ENCODE measurements at regions not wholly inside any gene's neighbourhood (a gene's known extent, or its start where the extent isn't known, plus 50 kb on each side); places are given as distances from the start of the nearest gene placed in this dataset.
"Not testable (repeated sequence)": the region's sequence is repeated elsewhere in the genome, so short reads cannot be mapped to it uniquely, and the experiment has no call there.

DNA sequence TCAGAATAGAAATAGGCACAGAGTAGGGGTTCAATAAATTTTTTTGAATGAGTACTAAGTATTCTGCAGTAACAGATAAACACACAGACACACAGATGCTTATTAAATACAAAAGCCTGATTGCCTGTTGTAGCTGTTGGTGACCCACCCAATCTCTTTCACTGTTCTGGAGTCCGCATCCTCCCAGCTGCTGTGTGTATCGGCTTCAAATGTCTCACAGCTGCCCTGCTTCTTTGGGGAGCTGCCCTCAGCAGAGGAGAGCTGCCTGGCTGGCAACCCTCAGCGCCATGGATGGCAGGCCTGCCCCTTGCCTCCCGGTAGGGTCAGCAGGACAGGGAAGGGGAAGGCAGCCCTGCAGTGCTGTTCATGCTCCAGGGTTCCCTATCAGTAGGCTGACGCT lies 50.5 kb upstream of the PRNP start:
- no peak for DNase-seq (ENCODE audit: low read depth)
- TF ChIP-seq, protein P1, sequence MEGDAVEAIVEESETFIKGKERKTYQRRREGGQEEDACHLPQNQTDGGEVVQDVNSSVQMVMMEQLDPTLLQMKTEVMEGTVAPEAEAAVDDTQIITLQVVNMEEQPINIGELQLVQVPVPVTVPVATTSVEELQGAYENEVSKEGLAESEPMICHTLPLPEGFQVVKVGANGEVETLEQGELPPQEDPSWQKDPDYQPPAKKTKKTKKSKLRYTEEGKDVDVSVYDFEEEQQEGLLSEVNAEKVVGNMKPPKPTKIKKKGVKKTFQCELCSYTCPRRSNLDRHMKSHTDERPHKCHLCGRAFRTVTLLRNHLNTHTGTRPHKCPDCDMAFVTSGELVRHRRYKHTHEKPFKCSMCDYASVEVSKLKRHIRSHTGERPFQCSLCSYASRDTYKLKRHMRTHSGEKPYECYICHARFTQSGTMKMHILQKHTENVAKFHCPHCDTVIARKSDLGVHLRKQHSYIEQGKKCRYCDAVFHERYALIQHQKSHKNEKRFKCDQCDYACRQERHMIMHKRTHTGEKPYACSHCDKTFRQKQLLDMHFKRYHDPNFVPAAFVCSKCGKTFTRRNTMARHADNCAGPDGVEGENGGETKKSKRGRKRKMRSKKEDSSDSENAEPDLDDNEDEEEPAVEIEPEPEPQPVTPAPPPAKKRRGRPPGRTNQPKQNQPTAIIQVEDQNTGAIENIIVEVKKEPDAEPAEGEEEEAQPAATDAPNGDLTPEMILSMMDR (IDR thresholded peaks at IDR 0.05; ENCODE audit: low read depth, low read length, missing control alignments), result no peak
- no peak overlapping the region for H3K4me3 ChIP-seq (ENCODE audit: low read depth, low read length)

- TF ChIP-seq, protein P1 (IDR thresholded peaks at IDR 0.05; ENCODE audit: low read depth, low read length, missing control alignments), result no peak
- no peak for DNase-seq (ENCODE audit: low read depth)
- no peak overlapping the region for H3K4me3 ChIP-seq (ENCODE audit: low read depth, low read length)
These were observed 50.9 kb upstream of the PRNP start for GRCh38 chr20:4635342-4635741.

- TF ChIP-seq, protein P1 (IDR thresholded peaks at IDR 0.05; ENCODE audit: low read depth, low read length, missing control alignments), result no peak
- H3K4me3 ChIP-seq (ENCODE audit: low read depth, low read length), result no peak overlapping the region
- no peak for DNase-seq (ENCODE audit: low read depth)
These were observed 52.5 kb upstream of the PRNP start for GRCh38 chr20:4633780-4634179.

GRCh38 chr20:4633379-4633778 lies 52.9 kb upstream of the PRNP start:
- TF ChIP-seq, protein P1 (IDR thresholded peaks at IDR 0.05; ENCODE audit: low read depth, low read length, missing control alignments), result no peak
- no peak for DNase-seq (ENCODE audit: low read depth)
- no peak overlapping the region for H3K4me3 ChIP-seq (ENCODE audit: low read depth, low read length)

GRCh38 chr20:4632876-4633275 lies 53.4 kb upstream of the PRNP start:
- TF ChIP-seq, protein P1 (IDR thresholded peaks at IDR 0.05; ENCODE audit: low read depth, low read length, missing control alignments), result no peak
- H3K4me3 ChIP-seq (ENCODE audit: low read depth, low read length), result no peak overlapping the region
- no peak for DNase-seq (ENCODE audit: low read depth)

DNA sequence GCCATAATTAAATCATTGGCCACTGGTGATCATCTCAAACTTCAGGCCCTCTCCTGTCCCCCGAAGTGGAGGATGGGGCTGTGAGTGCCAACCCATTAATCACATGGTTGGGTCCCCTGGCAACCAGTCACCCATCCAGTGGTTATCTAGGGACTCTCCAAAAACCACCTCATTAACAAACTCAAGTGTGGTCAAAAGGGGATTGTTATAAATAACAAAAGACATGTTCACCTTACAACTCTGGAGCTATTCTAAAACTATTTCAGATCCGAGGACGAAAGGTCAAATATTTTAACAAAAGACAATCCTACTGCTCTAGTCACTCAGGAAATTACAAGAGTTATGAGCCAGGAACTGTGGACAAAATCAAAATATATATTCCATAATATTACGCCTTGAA lies 60.0 kb upstream of the PRNP start:
- TF ChIP-seq, protein P1 (IDR thresholded peaks at IDR 0.05; ENCODE audit: low read depth, low read length, missing control alignments), result no peak
- no peak overlapping the region for H3K4me3 ChIP-seq (ENCODE audit: low read depth, low read length)
- no peak for DNase-seq (ENCODE audit: low read depth)

- no peak overlapping the region for H3K4me3 ChIP-seq (ENCODE audit: low read depth, low read length)
- no peak for DNase-seq (ENCODE audit: low read depth)
- TF ChIP-seq, protein P1 (IDR thresholded peaks at IDR 0.05; ENCODE audit: low read depth, low read length, missing control alignments), result no peak
These were observed 60.6 kb upstream of the PRNP start for GRCh38 chr20:4625687-4626086.

DNA sequence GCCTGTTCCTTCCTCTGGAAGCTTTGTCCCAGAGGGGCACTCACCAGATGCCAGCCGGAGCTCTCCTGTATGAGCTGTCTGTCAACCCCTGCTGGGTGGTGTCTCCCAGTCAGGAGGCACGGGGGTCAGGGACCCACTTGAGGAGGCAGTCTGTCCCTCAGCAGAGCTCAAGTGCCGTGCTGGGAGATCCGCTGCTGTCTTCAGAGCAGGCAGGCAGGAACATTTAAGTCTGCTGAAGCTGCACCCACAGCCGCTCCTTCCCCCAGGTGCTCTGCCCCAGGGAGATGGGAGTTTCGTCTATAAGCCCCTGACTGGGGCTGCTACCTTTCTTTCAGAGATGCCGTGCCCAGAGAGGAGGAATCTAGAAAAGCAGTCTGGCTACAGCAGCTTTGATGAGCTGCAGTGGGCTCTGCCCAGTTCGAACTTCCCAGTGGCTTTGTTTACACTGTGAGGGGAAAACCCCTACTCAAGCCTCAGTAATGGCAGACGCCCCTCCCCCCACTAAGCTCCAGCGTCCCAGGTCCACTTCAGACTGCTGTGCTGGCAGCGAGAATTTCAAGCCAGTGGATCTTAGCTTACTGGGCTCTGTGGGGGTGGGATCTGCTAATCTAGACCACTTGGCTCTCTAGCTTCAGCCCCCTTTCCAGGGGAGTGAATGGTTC lies 61.5 kb upstream of the PRNP start:
- not testable (repeated sequence) for H3K4me3 ChIP-seq (ENCODE audit: low read depth, low read length); DNase-seq (ENCODE audit: low read depth)

- H3K4me3 ChIP-seq (ENCODE audit: low read depth, low read length); DNase-seq (ENCODE audit: low read depth): not testable (repeated sequence)
These were observed 67.1 kb upstream of the PRNP start for GRCh38 chr20:4619144-4619543.
